ENCODE measurements at regions not wholly inside any gene's neighbourhood (a gene's known extent, or its start where the extent isn't known, plus 50 kb on each side); places are given as distances from the start of the nearest gene placed in this dataset.
"Not testable (repeated sequence)": the region's sequence is repeated elsewhere in the genome, so short reads cannot be mapped to it uniquely, and the experiment has no call there.

DNA sequence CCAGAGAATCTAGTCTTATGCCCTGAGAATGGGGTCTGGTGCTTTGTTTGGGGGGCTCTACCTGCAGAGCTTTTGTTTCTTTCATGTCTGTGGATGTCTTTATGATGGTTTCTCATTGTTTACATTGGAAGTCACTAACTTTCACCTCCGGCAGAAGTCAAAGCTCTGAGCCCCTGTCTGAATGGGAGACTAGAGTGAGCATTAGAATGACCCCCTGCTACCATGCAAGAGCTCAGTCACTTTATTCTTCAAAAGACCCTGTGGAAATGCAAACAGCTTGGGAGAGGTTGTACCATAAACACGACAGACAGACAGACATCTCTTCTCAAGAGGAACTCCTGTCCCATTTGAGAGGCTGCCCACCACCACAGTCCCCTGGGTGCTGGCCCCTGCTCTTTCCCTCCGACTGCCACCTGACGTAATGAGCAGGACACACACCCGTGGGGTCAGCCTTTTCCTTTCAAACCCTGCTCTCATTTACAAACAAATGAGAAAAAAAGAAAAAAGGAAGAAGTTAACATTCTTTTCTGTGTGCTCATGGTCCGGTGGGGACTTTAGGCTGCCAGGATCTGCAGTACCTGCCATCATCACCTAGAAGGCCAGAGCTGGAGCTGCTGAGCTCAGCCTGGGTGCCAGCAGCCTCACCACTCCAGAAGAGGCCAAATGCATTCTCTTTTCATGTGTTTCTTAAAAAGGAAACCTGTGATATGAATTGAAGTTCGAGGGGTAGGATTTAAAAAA lies 91.6 kb downstream of the FZD1 start:
- in situ Hi-C loops (cut with MboI; ENCODE audit: low sequenced_read_pairs): no loop called here

DNA sequence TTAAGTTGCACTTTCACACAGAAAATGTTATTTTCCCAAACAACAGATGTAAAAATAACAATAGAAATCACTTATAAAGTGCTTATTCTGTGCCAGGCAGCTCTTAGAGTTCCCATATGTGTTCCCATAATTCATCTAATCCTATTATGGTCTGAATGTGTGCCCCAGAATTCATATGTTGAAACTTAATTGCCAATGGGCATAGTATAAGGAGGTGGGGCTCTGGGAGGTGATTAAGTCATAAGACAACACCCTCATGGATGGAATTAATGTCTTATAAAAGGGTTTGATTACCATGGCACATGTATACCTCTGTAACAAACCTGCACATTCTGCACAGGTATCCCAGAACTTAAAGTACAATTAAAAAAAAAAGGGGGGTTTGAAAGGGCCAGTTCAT lies 92.7 kb downstream of the FZD1 start:
- in situ Hi-C loops (cut with MboI; ENCODE audit: low sequenced_read_pairs): no loop called here

DNA sequence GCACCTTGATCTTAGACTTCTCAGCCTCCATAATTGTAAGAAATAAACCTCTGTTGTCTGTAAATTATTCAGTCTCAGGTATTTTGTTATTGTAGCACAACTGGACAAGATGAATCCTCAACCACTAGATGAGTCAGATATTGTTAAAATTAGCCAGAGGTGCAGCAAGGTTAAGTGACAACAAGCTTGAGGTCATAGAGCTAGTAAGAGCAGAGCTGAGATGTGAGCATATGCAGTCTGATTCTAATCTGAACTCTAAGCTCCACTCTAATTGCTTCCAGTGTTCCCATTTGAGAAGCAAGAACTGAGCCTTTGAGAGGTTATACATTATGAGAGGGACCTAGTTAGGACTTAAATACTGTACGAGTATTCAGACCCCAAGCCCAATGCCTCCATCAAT lies 93.1 kb downstream of the FZD1 start:
- in situ Hi-C loops (cut with MboI; ENCODE audit: low sequenced_read_pairs): no loop called here

DNA sequence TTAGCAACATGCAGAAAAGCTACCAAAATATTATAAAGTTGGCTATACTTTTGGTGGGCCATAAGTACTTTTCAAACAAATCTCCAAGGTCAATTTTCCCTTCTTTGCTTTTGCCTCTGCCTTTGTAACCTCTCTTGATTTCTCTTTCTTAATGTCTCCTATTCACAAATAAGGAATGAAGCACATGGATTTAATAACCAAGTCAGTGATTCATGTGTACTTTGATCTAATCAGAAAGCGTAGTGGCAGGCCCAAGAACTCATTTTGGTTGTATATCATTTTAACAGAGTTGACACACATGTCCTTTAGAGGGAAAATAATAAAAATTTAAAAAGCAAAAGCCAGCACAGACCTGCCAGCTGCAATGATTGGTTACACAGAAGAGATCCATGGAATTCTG lies 93.7 kb downstream of the FZD1 start:
- in situ Hi-C loops (cut with MboI; ENCODE audit: low sequenced_read_pairs): no loop called here

DNA sequence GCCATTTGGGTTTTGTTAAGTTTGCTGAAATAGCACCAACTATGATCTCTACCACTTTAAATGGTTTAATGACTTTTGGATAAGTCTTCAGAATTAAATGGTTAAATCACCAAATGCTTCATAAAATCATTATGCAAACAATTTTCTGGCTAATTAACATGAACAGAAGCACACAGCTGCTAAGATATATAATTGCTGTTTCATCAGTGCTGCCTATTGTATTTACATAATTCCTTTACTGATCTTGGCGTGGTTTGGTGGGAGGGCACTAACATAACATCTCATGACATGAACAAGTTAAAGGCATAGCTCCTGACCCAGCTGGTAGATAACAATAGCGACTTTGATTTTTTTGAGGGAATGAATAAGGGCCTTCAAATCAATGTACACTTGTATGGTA lies 94.1 kb downstream of the FZD1 start:
- in situ Hi-C loops (cut with MboI; ENCODE audit: low sequenced_read_pairs): no loop called here

DNA sequence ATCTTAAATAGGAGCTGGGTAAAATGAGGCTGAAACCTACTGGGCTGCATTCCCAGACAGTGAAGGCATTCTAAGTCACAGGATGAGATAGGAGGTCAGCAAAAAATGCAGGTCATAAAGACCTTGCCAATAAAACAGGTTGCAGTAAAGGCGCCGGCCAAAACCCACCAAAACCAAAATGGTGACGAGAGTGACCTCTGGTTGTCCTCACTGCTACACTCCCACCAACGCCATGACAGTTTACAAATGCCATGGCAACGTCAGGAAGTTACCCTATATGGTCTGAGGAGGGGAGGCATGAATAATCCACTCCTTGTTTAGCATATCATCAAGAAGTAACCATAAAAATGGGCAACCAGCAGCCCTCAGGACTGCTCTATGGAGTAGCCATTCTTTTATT lies 100.9 kb downstream of the FZD1 start:
- in situ Hi-C loops (cut with MboI; ENCODE audit: low sequenced_read_pairs): not testable (repeated sequence)

DNA sequence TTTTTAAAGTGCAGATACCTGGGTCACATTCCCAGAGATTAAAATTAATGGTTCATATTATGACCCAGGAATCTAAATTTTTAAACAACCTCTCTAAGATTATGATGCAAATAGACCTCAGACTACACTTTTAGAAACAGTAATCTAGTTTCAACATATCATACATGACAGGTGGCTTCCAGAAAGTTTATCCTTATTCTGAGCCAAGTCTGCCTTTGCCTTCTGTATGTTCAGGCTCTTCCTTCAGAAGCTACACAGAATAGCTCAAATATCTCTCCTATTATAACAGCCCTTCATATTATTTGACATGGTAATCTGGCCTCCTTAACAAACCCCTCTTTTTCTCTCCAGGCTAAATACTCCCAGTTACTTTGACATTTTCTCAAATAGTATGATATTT lies 101.9 kb downstream of the FZD1 start:
- in situ Hi-C loops (cut with MboI; ENCODE audit: low sequenced_read_pairs): no loop called here

DNA sequence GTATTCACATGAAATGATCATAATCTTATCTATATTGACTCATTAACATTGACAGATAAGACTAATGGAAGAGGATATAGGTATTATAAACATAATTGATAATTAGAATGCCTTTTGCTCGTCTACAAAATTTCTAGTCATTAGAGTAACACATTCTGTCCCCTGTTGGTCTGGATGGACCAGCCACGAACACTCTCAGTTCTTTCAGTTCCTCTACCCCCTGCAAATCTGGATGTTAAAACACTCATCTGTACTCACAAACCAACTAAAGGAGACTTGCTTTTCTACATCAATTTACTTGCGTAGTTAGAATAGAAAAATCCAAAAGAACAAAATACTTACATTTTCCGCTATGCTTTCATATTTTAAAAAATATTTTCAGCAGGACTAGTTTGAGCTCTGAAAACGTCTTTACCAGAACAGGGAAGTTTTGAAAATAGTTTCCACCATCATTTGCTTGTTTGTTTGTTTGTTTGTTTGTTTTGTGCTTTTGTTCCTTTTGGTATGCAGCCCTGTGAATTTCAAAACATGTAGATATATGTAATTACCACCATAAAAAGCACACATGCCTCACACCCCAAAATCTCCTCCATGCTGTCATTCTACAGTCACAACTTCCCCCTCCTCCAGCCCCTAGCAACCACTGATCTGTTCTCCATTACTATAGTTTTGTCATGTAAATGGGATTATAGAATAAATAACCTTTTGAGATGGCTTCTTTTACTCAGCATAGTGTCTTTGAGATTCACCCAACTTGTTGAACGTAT lies 103.8 kb downstream of the FZD1 start:
- in situ Hi-C loops (cut with MboI; ENCODE audit: low sequenced_read_pairs): no loop called here

DNA sequence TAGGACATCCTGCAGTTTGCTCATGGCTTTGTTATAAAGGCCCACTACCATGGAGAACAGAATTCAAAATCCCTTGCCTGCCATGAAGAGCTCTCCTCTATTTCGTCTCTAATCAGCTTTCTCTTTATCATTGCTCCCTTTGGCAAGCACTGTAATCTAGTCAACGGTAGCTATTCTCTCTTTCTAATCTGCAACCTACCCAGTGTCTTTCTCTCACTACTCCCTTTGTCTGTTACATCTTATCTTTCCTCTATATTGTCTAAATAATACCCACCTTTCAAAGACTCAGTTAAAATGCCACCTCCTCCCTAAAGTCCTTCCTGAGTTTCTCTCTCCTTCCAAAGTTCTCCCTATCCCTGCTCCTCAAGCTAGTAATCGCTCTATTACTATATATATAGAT lies 108.1 kb downstream of the FZD1 start:
- in situ Hi-C loops (cut with MboI; ENCODE audit: low sequenced_read_pairs): no loop called here

DNA sequence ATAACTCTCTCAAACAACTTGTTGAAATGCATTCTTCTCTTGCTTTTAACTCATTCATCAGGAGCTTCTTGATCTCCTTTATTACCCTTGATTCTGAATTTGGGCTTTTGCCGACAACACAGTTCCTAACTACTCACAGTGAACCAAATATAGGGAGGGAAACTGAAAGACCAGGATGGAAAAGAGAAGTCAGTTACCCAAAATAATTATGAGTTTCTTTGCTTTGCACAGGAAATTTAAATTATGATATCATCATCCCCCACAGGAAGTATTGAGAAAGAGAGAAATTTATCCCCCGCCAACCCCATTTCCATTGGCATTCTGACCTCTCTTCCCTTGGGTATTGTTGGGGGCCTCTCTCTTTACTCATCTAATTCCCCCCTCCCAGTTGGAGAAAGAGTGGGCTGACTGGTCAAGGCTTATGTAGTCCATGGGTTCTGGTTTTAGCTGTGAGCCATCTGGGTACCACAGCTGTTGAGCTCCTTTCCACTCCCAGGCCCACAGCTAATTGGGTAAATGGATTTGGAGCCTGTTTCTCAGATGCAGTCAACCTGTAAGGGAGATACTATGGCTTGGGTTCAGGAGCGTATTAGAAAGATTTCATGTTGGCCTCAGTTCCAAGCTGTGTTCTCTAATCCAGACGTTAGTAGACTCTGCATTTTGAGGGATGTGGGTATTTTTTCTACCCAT lies 109.0 kb downstream of the FZD1 start:
- in situ Hi-C loops (cut with MboI; ENCODE audit: low sequenced_read_pairs): no loop called here

DNA sequence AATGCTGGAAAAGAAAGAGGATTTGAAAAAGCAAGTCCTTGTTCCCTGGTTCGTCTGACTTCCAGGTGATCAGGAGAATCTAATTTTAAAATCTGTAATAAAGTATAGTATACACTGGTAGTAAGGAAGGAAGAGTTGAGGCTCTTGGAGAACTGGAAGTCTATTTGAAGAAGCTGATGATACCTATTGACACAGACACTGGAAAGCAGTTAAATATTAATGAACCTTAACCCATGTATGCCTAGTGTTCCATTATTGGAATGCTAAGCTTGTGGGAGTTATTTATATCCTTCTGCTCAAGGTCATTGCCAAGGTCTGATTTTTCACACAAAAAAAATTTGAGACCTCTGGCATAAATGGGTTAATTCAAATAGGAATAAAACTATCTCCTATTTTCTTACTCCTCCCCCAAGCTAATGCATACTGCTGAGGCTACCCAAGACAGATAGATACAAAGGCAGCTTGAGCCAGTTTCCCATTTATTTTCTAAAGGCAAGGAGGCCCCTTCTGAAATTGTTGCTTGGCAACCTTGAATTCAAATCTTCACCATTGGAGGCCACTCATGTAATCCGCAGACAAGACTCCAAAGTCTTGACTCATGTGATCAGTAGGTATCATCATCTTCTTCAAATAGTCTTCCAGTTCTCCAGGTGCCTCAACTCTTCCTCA lies 110.2 kb downstream of the FZD1 start:
- in situ Hi-C loops (cut with MboI; ENCODE audit: low sequenced_read_pairs): no loop called here

DNA sequence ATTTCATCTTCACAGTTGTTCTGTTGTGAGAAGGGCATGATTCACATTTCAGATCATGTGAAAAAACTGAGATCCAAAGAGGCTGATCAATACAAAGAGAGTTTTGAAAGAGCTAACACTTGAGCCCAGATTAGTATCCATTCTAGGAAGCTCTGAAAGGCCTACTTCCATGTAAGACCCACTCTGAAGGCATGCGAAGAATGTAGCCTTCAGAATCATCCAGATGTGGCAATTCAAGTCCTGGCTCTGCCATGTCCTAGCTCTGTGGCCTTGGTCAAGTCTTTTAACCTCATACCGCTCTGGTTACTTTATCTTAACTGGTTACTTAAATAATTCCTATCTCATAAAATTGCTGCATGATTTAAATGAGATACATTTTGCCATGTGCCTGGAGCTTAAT lies 111.1 kb downstream of the FZD1 start:
- in situ Hi-C loops (cut with MboI; ENCODE audit: low sequenced_read_pairs): no loop called here

DNA sequence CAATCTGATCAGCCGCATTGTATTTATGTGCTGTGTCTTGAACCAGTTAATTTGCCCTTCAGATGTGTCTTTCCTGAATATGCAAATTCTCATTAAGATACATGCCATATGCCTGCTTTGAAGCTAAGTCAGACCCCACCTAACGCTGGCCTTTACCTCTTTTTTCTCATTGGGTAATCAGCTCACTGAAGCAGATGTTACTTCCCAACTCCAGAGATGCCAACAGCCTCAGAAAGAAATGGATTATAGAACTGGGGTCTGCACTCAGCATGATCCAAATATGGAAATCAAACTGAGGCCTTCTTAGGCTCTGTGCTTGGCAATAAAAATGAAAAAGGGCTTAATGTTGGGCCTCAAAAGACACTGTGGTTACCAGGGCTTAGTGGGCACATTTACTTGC lies 113.9 kb downstream of the FZD1 start:
- in situ Hi-C loops (cut with MboI; ENCODE audit: low sequenced_read_pairs): no loop called here

DNA sequence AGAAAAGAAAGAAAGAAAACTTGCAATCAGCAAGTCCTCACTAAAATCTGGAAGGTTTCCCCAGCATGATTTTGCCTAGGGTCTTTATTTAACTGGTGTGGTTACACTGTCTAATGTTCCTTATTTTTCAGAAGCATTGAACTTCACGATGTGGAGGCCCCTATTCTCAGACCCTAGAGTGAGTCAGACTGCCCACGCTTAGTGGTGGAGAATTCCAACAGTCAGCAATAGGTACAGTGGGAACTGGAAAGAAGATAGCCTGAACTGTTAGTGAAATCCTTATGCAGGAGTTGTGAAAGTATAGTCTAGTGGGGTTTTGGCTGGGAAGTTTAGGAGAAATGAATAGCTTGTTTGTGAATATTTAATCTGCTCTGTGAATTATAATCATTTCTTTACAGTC lies 115.0 kb downstream of the FZD1 start:
- in situ Hi-C loops (cut with MboI; ENCODE audit: low sequenced_read_pairs): no loop called here

DNA sequence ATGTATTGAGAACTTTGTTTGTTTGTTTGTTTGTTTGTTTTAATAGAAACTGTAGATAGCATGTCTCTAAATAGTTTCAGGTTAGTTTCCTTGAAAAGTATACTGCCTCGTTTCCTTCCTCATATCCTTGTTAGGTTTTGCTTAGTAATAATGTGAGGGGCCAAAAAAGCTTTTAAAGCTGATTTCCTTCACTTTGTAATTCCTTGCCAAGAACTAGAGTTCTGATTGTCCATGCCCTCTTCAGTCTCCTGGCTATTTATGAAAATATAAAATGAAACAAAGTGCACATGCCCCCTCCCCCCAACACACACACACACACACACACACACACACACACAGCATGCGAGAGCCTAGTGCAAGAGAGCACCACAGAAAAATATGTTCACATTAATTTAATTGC lies 115.8 kb downstream of the FZD1 start:
- in situ Hi-C loops (cut with MboI; ENCODE audit: low sequenced_read_pairs): no loop called here

DNA sequence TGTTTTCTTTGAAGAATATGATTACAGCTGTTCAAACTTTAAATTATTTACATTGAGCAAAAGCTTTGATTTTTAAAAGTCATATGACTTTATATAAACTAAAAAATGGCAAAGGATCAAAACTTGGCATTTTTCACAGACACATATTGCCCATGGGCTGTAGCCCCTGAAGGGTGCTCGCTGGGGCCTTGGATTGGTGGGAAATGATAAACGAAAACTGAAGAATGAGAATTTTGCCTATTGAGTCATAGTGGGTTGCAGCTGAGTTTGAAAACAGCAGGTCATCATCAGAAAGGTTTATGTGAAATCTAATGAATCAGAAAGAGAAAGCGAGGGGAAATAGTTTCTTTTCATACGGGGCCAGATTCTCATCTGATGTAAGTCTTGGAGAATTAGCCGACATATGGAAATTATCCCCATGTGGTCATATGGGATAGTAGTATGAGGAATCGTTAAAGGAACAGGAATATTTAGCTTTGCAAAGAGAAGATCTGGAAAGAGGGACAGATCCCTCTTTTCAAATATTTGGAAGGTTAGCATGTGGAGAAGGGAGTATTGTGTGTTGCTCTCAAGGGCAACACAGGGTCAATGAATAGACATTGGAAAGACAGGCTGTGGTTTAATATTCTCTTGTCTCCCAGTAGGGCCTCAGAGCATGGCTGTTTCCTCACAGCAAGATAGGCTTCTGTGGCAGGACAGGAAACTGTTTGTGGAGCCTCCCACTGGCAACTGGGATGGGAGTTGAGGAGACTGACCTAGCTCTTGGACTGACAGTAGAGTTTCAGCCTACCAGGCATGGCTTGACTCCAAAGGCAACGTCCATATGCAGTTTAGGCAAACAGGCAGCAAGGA lies 119.0 kb downstream of the FZD1 start:
- in situ Hi-C loops (cut with MboI; ENCODE audit: low sequenced_read_pairs): no loop called here

DNA sequence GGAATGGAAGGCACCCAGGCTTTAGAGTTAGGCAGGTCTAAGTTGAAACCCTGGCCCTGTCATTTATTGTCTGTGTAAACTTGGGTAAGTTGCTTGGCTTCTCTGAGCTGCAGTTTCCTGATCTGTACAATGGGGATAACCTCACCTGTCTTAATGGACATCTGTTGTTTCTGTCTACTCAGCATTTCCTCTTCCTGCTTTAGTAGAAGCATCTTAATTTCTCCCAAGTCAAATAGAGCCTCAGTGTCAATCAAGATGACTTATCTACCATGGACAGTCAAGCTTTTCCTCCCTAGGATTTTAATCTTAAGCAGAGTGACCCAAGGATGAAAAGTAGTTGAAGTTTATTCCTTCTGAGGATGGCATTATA lies 119.7 kb downstream of the FZD1 start:
- in situ Hi-C loops (cut with MboI; ENCODE audit: low sequenced_read_pairs): no loop called here

DNA sequence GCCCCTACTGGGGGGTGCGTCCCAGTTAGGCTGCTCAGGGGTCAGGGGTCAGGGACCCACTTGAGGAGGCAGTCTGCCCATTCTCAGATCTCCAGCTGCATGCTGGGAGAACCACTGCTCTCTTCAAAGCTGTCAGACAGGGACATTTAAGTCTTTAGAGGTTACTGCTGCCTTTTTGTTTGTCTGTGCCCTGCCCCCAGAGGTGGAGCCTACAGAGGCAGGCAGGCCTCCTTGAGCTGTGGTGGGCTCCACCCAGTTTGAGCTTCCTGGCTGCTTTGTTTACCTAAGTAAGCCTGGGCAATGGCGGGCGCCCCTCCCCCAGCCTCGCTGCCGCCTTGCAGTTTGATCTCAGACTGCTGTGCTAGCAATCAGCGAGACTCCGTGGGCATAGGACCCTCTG lies 130.5 kb downstream of the FZD1 start:
- in situ Hi-C loops (cut with MboI; ENCODE audit: low sequenced_read_pairs): not testable (repeated sequence)

DNA sequence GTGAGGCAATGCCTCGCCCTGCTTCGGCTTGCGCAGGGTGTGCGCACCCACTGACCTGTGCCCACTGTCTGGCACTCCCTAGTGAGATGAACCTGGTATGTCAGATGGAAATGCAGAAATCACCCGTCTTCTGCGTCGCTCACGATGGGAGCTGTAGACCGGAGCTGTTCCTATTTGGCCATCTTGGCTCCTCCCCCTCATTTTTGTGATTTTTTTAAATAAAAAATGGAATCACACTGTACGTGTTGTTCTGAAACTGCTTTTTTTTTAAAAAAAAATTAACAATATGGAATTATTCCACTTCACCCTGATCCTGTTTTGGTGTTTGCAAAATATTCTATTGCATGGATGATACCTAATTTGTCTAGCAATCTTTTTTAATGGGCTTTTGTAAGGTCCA lies 131.1 kb downstream of the FZD1 start:
- in situ Hi-C loops (cut with MboI; ENCODE audit: low sequenced_read_pairs): not testable (repeated sequence)

DNA sequence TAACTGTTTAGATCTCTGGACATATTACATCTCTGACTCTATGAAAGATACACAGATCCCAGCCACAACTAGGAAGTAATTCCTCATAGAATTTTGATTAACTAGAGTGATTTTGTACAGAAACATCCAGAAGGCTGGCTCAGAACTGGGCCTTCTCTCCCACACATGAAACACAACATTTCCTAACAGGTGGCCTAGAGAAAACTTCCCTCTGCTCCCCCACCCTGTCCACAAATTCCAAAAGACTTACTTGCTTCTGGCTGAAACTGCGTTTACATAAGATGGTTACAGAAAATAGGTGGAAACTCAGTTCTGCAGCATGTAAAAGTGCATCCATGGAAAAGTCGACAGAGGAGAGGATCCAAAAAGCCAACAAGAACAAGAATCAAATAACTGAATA lies 132.9 kb downstream of the FZD1 start:
- in situ Hi-C loops (cut with MboI; ENCODE audit: low sequenced_read_pairs): no loop called here

DNA sequence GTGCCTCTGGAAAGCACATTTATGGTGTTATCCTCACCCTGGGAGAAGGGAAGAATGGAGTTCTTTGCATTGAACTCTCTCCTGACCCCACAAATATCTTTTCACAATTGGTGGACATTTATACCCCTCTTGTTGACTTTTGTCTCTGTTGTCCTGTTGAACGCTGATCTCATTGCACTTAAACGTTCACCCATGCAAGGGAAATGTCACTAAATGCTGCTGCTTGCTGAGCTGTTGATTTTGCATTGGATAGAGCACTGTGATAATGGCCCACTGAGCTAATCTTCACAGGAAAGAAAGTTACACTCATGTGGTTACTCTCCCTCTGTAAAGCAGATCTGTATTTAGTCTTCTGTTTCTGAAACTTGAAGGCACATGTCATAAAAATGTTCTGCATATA lies 133.4 kb downstream of the FZD1 start:
- in situ Hi-C loops (cut with MboI; ENCODE audit: low sequenced_read_pairs): no loop called here

Measured in HL-60/S4 (cell line).